Dedifferentiated amniotic fluid mesenchymal stem cell (primary cell): ENCODE measurements at regions not wholly inside any gene's neighbourhood (a gene's known extent, or its start where the extent isn't known, plus 50 kb on each side); places are given as distances from the start of the nearest gene placed in this dataset.

Experiments
- DNase-seq: peaks from one replicate; pipeline ENCODE4 v3.0.0-alpha.2; 2016; ENCODE audit errors: extremely low spot score

- no peak for DNase-seq
These were observed 657.3 kb downstream of the VGLL3 start for GRCh38 chr3:86333636-86334035.

- no peak for DNase-seq
These were observed 687.0 kb downstream of the VGLL3 start for GRCh38 chr3:86303935-86304334.

GRCh38 chr3:86282106-86282787, 708.7 kb downstream of the VGLL3 start:
- no peak for DNase-seq

- DNase-seq: no peak
These were observed 721.4 kb downstream of the VGLL3 start for GRCh38 chr3:86269364-86270155.

DNA sequence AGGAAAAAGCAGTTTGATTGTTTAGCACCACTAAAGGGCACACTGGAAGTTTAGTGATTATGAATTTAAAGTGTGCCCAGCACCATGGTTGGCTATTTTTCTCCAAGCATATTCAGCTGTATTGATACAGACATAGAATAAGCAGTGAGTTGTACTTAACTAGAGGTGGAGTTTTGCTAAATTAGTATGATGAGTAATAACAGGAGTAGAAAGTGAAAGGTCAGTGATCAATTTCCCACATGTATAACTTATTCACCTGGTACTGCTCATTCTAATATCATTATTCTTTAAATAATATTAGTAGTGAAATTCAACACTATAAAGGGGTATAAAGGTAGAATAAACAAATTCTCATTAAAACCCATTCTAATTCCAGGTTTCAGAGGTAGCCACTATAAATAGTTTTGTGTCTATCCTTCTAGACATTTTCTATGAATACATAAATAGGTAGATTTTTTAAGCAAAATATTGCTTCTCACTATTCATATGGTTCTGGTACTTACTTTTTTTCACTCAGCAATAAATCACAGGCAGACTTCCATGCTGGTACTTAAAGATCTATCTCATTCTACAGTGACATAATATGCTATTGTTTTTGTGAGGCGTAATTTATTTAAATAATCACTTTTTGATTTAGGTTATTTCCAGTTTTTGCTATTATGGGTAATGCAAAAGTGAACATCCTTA, 732.9 kb downstream of the VGLL3 start:
- DNase-seq: no peak

GRCh38 chr3:86254480-86254879, 736.5 kb downstream of the VGLL3 start:
- no peak for DNase-seq

- DNase-seq: no peak
These were observed 739.2 kb downstream of the VGLL3 start for GRCh38 chr3:86251781-86252180.

DNA sequence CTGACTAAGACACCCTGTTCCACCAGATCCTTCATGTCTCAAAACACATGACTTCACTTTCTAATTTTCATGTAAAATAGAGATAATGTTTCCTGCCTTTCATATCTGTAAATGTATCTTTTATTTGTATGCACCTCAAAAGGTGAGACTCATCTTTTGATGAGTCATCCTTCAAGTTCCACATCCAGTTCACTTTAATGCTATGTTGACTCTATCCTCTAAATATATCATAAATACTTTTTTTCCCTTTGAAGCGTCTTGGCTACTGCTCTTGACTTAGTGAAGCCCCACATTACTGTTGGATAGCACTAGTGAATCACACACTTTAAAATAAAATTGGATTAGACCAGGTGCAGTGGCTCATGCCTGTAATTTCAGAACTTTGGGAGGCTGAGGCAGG, 741.1 kb downstream of the VGLL3 start:
- no peak for DNase-seq

- no peak for DNase-seq
These were observed 745.6 kb downstream of the VGLL3 start for GRCh38 chr3:86245360-86245759.

DNA sequence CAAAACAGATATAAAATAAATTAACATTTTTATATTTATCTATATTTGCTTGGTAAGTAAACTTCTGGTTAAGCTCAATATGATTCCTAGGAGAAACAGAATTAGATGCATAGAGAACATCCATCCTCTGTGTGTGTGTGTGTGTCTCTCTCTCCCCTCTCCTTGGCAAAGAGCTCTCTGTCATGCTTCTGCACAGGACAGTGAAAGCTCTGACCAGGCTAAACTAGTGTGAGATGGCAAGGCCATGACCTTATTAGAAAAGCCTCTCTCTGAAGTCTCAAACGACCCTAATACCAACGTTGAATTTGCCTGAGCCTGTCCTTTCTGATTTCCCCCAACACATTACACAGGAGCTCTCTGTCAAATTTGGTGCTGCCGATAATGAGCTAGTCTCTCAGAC, 746.0 kb downstream of the VGLL3 start:
- DNase-seq: no peak

DNA sequence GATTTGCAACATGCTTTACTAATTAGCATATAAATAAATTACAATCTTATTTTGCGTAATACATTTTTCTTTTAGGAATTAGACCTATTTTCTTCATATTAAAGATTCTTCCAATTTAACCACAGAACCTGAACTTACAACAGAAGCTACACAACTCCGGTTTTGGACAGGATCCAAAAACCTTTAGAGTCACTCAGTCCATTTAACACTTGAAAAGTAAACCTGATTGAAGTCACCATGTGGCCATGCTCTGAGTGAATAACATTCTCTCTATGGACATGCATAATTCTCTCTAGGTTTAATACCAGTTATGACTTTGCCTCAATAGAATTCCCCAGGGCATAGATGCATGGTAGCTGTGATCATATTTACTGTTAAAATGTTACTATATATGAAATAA, 751.0 kb downstream of the VGLL3 start:
- DNase-seq: no peak

- no peak for DNase-seq
These were observed 756.3 kb downstream of the VGLL3 start for GRCh38 chr3:86234506-86235254.

GRCh38 chr3:86230762-86231161, 760.2 kb downstream of the VGLL3 start:
- no peak for DNase-seq

- no peak for DNase-seq
These were observed 761.2 kb downstream of the VGLL3 start for GRCh38 chr3:86229775-86230094.

DNA sequence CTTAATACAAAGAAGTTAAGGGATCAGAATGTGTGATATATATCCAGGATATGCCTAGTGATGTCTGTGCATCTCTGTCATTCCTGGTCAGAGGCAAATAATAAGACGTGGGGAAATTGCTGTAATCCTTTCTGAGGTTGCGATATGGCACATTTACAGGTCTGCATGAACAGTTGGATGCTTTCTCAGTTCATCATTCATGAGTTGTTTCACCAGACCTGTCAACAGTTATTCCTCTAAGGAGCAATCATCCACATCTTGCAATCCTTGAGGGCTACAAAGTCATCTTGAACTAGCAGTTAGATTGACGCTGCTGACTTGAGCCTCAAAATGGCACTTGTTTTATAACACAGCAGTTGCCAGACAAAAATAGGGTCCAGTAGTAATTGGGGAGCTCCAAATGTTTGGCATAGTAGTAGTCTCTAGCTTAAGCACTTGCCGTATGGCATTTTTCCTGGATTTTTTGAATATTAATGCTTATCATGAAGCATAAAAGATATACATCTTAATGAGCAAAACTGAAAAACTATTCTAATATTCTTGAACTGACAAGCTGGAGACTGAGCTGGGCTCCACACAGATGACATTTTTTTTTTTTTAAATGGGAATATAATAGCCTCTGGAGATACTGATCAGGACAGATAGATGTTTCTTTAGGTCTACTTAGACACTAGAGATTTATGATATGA, 761.7 kb downstream of the VGLL3 start:
- no peak for DNase-seq

- no peak for DNase-seq
These were observed 762.8 kb downstream of the VGLL3 start for GRCh38 chr3:86228101-86228500.

GRCh38 chr3:86225461-86225860, 765.5 kb downstream of the VGLL3 start:
- DNase-seq: no peak

- DNase-seq: no peak
These were observed 769.3 kb downstream of the VGLL3 start for GRCh38 chr3:86221601-86222000.

GRCh38 chr3:86208772-86209171, 782.2 kb downstream of the VGLL3 start:
- DNase-seq: no peak

GRCh38 chr3:86182606-86183005, 808.3 kb downstream of the VGLL3 start:
- no peak for DNase-seq

- DNase-seq: no peak
These were observed 810.3 kb downstream of the VGLL3 start for GRCh38 chr3:86180696-86181095.

DNA sequence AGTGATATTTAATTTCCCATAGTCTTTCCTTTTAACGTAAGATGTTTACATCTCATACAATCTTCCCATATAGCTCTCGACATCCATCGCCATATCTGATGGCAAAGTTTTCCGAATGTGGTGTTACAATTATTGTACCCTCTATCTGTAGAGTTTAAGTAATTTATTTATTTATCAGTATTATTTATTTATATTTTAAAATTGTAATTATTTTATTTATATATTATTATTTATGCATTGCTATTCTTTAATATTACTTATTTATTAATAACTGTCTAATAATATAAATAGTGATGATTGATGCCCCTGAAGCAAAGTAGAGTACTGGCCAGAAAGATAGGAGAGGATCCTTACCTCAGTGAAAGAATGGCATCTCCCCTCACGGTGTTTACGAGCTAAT, 812.9 kb downstream of the VGLL3 start:
- DNase-seq: no peak
